Epithelial cell of esophagus (primary cell): ENCODE measurements at regions not wholly inside any gene's neighbourhood (a gene's known extent, or its start where the extent isn't known, plus 50 kb on each side); places are given as distances from the start of the nearest gene placed in this dataset.

Experiments used
- DNase-seq: peaks from one replicate; pipeline ENCODE4 v3.0.0; 2010; ENCODE audit warnings: low read depth
- H3K4me3 ChIP-seq: 2 replicates; pipeline ENCODE4 v1.5.1; 2011; ENCODE audit warnings: mild to moderate bottlenecking, low read length, control low read depth
- CTCF ChIP-seq: IDR thresholded peaks from 2 replicates; pipeline ENCODE4 v1.5.1; 2011; ENCODE audit warnings: low read depth, mild to moderate bottlenecking, low read length, control low read depth, inconsistent platforms; ENCODE audit not compliant: insufficient read depth; ENCODE audit errors: missing control alignments

- DNase-seq, result no peak
- no peak overlapping the region for H3K4me3 ChIP-seq
- TF ChIP-seq CTCF, result no peak
These were observed 1019.2 kb downstream of the BCL11B start for GRCh38 chr14:98252820-98253219.

DNA sequence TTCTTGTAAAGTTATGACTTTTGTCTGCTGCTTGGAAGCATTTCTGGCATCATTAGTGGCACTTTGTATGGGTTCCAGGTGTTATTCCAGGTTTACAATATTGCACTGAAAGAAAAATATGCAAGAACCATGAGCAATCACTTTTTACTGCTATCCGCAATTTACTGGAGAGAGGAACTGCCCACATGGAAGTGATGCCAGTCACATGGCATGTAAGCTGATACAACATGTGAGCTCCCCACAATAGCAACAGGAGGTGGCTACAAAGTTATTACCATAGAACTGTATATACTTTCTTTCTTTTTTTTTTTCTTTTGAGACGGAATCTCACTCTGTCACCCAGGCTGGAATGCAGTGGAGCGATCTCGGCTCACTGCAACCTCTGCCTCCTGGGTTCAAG is 1012.1 kb downstream of the BCL11B start:
- peak; percentile 52 for DNase-seq
- H3K4me3 ChIP-seq, result no peak overlapping the region
- TF ChIP-seq CTCF, result no peak

- TF ChIP-seq CTCF, result no peak
- H3K4me3 ChIP-seq, result no peak overlapping the region
- DNase-seq, result no peak
These were observed 1009.4 kb downstream of the BCL11B start for GRCh38 chr14:98262566-98262965.

DNA sequence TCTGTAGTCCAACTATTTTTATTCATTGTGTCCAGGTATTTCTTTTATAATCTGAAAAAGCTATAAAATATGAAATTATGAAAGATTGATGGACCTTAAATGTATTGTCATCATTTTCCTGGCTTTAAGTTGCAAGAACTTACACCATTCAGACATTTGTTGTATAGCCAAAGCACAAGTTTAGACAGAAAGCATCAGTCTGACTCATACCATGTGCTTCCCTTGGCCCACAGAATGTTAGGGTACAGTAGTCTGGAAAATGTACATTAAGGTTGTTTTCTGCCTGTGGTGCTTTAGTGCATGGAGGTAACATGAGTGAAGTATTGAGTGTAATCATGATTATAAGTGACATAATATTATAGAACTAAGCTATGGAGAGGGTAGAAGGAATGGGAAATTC is 1002.5 kb downstream of the BCL11B start:
- TF ChIP-seq CTCF, result no peak
- DNase-seq, result peak; percentile 77
- H3K4me3 ChIP-seq, result no peak overlapping the region

GRCh38 chr14:98270201-98270600 is 1001.8 kb downstream of the BCL11B start:
- TF ChIP-seq CTCF, result no peak
- DNase-seq, result peak; percentile 80
- no peak overlapping the region for H3K4me3 ChIP-seq

DNA sequence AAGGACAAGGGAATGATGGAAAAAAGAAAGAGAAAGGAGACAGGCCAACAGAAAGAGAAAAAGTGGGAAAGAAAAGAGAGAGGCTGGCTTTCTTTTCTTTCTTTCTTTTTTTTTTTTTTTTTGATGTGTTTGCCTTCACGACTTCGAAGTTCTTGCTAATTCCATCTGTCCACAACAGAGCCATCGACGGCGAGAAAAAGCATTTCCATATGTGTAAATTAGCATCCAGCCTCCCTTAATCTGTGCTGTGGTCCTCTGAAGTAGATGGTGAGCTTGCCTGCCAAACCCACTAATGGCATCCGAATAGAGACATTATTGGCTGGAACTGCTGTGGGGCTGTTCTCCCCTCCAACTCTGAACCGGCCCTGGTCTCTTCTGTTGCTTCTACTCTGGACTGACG is 997.4 kb downstream of the BCL11B start:
- H3K4me3 ChIP-seq, result no peak overlapping the region
- DNase-seq, result no peak
- TF ChIP-seq CTCF, result no peak

DNA sequence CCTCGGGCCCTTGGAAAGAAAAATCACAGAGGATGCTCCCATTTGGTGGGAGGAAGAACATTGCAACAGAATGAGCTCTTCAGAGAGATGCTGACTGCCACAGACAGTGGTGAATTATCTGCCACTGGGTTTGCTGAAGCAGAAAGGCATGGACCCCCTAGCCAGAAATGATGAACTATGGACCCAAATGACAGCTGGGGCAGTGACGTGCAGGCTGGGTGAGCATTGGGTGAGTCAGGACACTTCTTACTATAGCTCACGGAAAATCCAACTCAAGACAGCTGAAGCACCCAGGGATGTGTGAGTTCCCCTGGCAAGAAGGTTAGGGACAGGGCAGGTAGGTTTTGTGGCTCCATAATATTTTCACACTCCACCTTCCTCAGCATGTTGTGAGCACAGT is 993.2 kb downstream of the BCL11B start:
- no peak overlapping the region for H3K4me3 ChIP-seq
- TF ChIP-seq CTCF, result no peak
- DNase-seq, result no peak
